ENCODE measurements at regions not wholly inside any gene's neighbourhood (a gene's known extent, or its start where the extent isn't known, plus 50 kb on each side); places are given as distances from the start of the nearest gene placed in this dataset.

DNA sequence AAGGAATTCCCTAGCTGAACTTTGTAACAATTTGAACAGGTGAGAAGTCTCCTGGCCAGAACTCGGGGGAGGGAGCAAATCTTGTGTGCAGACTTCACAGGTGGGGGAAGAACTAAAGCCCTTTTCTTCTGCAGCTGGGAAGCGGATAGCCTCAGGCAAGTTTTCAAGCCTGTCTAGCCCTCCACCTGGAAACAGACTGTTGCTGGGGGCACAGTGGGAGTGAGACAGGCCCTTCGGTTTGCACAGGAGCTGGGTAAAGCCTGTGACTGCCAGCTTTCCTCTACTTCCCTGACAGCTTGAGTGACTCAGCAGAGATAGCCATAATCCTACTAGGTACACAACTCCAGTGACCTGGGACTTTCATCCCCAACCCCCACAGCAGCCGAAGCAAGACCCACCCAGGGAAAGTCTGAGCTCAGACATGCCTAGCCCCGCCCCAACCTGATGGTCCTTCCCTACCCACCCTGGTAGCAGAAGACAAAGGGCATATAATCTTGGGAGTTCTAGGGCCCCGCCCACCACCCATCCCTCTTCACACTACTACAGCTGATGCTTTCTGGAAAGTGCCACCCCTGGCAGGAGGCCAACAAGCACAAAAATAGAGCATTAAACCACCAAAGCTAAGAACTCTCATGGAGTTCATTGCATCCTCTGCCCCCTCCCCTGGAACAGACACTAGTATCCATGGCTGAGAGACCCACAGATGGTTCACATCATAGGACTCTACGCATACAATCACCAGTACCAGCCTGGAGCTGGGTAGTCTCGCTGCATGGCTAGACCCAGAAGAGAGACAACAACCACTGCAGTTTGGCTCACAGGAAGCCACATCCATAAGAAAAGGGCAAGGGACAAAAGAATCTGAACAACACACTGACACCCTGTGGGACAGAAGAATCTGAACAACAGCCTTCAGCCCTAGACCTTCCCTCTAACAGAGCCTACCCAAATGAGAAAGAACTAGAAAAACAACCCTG lies 479.0 kb downstream of the RAP2B start:
- no peak for TF ChIP-seq SP1 (CRISPR knock-in tag; conservative IDR thresholded peaks at IDR 0.05)
- TF ChIP-seq, protein P1, sequence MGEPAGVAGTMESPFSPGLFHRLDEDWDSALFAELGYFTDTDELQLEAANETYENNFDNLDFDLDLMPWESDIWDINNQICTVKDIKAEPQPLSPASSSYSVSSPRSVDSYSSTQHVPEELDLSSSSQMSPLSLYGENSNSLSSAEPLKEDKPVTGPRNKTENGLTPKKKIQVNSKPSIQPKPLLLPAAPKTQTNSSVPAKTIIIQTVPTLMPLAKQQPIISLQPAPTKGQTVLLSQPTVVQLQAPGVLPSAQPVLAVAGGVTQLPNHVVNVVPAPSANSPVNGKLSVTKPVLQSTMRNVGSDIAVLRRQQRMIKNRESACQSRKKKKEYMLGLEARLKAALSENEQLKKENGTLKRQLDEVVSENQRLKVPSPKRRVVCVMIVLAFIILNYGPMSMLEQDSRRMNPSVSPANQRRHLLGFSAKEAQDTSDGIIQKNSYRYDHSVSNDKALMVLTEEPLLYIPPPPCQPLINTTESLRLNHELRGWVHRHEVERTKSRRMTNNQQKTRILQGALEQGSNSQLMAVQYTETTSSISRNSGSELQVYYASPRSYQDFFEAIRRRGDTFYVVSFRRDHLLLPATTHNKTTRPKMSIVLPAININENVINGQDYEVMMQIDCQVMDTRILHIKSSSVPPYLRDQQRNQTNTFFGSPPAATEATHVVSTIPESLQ (CRISPR knock-in tag; IDR thresholded peaks at IDR 0.05), result no peak
- no peak for TF ChIP-seq CREB1 (CRISPR knock-in tag; IDR thresholded peaks at IDR 0.05)
- TF ChIP-seq, protein P2, sequence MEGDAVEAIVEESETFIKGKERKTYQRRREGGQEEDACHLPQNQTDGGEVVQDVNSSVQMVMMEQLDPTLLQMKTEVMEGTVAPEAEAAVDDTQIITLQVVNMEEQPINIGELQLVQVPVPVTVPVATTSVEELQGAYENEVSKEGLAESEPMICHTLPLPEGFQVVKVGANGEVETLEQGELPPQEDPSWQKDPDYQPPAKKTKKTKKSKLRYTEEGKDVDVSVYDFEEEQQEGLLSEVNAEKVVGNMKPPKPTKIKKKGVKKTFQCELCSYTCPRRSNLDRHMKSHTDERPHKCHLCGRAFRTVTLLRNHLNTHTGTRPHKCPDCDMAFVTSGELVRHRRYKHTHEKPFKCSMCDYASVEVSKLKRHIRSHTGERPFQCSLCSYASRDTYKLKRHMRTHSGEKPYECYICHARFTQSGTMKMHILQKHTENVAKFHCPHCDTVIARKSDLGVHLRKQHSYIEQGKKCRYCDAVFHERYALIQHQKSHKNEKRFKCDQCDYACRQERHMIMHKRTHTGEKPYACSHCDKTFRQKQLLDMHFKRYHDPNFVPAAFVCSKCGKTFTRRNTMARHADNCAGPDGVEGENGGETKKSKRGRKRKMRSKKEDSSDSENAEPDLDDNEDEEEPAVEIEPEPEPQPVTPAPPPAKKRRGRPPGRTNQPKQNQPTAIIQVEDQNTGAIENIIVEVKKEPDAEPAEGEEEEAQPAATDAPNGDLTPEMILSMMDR (IDR thresholded peaks at IDR 0.05), result no peak
- TF ChIP-seq TEAD4 (CRISPR knock-in tag; IDR thresholded peaks at IDR 0.05), result no peak
- TF ChIP-seq, protein P3, sequence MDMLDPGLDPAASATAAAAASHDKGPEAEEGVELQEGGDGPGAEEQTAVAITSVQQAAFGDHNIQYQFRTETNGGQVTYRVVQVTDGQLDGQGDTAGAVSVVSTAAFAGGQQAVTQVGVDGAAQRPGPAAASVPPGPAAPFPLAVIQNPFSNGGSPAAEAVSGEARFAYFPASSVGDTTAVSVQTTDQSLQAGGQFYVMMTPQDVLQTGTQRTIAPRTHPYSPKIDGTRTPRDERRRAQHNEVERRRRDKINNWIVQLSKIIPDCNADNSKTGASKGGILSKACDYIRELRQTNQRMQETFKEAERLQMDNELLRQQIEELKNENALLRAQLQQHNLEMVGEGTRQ (CRISPR knock-in tag; IDR thresholded peaks at IDR 0.05), result no peak

Data from WTC11 (cell line).